ENCODE measurements at regions not wholly inside any gene's neighbourhood (a gene's known extent, or its start where the extent isn't known, plus 50 kb on each side); places are given as distances from the start of the nearest gene placed in this dataset.

- CTCF ChIA-PET: interaction anchor here (0.6 to 1.1 kb wide), 2 partner anchors 221 to 271 kb away, joined by 3 to 5 read pairs; no protein-coding TSS in a partner anchor
- Mint-ChIP-seq H3K36me3 (peaks cover 28% of the 10 kb centered on the region), H3K27ac (no peak overlapping the region), H3K4me3 (no peak overlapping the region), H3K9me3 (peaks cover 42% of the 10 kb centered on the region), H3K4me1 (0 out of 2 replicates have a peak, but pooled peaks cover 2% of the 10 kb centered on the region), H3K27me3 (ENCODE audit: low read depth) (no peaks in the 10 kb centered on the region; the same call in 1 of the 2 replicates)
- TF ChIP-seq TEAD1 (CRISPR knock-in tag; IDR thresholded peaks at IDR 0.05): no peak
- no peak for TF ChIP-seq PRRX2 (CRISPR knock-in tag; IDR thresholded peaks at IDR 0.05)
- no peak for TF ChIP-seq ATF2 (CRISPR knock-in tag; IDR thresholded peaks at IDR 0.05; ENCODE audit: borderline replicate concordance, low read depth)
- TF ChIP-seq ZBTB43 (CRISPR knock-in tag; IDR thresholded peaks at IDR 0.05): no peak
- no peak for TF ChIP-seq ZNF416 (CRISPR knock-in tag; IDR thresholded peaks at IDR 0.05)
- no peak for TF ChIP-seq IRF2 (CRISPR knock-in tag; IDR thresholded peaks at IDR 0.05; ENCODE audit: borderline replicate concordance, low read depth)
- TF ChIP-seq ZNF232 (CRISPR knock-in tag; IDR thresholded peaks at IDR 0.05): no peak
- TF ChIP-seq GRHL2 (CRISPR knock-in tag; IDR thresholded peaks at IDR 0.05; ENCODE audit: insufficient replicate concordance, severe bottlenecking): no peak
- DNase-seq (ENCODE audit: low spot score) (no peak), ATAC-seq (no peak)
- POLR2A ChIA-PET: no interaction called here
Observed at GRCh38 chr2:128465246-128466170, 146.8 kb upstream of the HS6ST1 start.

GRCh38 chr2:128466376-128466775, 147.7 kb upstream of the HS6ST1 start:
- ChIA-PET CTCF (no interaction called here), POLR2A (no interaction called here)
- H3K27me3 Mint-ChIP-seq (ENCODE audit: low read depth): no peaks in the 10 kb centered on the region; the same call in 1 of the 2 replicates
- TF ChIP-seq TEAD1 (CRISPR knock-in tag; IDR thresholded peaks at IDR 0.05) (no peak), RORB (CRISPR knock-in tag; IDR thresholded peaks at IDR 0.05) (no peak), ZNF263 (CRISPR knock-in tag; IDR thresholded peaks at IDR 0.05; ENCODE audit: low read depth) (no peak), SP1 (CRISPR knock-in tag; conservative IDR thresholded peaks at IDR 0.05) (no peak), GRHL2 (CRISPR knock-in tag; IDR thresholded peaks at IDR 0.05; ENCODE audit: insufficient replicate concordance, severe bottlenecking) (no peak), ATF6 (CRISPR knock-in tag; IDR thresholded peaks at IDR 0.05) (no peak), PRDM15 (CRISPR knock-in tag; IDR thresholded peaks at IDR 0.05) (no peak), NFE2L1 (CRISPR knock-in tag; IDR thresholded peaks at IDR 0.05) (no peak), PRRX2 (CRISPR knock-in tag; IDR thresholded peaks at IDR 0.05) (no peak), FOXP1 (CRISPR knock-in tag; IDR thresholded peaks at IDR 0.05; ENCODE audit: borderline replicate concordance) (no peak), USF1 (CRISPR knock-in tag; IDR thresholded peaks at IDR 0.05) (no peak), ZNF423 (CRISPR knock-in tag; IDR thresholded peaks at IDR 0.05) (no peak), ZNF416 (CRISPR knock-in tag; IDR thresholded peaks at IDR 0.05) (no peak), IRF2 (CRISPR knock-in tag; IDR thresholded peaks at IDR 0.05; ENCODE audit: borderline replicate concordance, low read depth) (no peak)
- H3K27ac Mint-ChIP-seq: no peak overlapping the region
- H3K4me3 Mint-ChIP-seq: no peak overlapping the region
- H3K9me3 Mint-ChIP-seq: peaks cover 36% of the 10 kb centered on the region
- DNase-seq (ENCODE audit: low spot score) (no peak), ATAC-seq (no peak)
- H3K36me3 Mint-ChIP-seq: peaks cover 25% of the 10 kb centered on the region
- H3K4me1 Mint-ChIP-seq: 0 out of 2 replicates have a peak, but pooled peaks cover 2% of the 10 kb centered on the region
